PC-9 (cell line): ENCODE measurements at regions not wholly inside any gene's neighbourhood (a gene's known extent, or its start where the extent isn't known, plus 50 kb on each side); places are given as distances from the start of the nearest gene placed in this dataset.

Experiments used
- EZH2 ChIP-seq: fragments of 200-600 bp; sonication (generic); IDR thresholded peaks from 2 replicates; pipeline ENCODE4 v1.8.0; 2017; ENCODE audit warnings: antibody characterized with exemption, low read depth
- TF ChIP-seq, protein P1 (sequence below): fragments of 200-600 bp; sonication (generic); conservative IDR thresholded peaks from 2 replicates; pipeline ENCODE4 v1.6.1; 2017; ENCODE audit warnings: mixed run types, antibody characterized with exemption, mild to moderate bottlenecking, moderate library complexity

DNA sequence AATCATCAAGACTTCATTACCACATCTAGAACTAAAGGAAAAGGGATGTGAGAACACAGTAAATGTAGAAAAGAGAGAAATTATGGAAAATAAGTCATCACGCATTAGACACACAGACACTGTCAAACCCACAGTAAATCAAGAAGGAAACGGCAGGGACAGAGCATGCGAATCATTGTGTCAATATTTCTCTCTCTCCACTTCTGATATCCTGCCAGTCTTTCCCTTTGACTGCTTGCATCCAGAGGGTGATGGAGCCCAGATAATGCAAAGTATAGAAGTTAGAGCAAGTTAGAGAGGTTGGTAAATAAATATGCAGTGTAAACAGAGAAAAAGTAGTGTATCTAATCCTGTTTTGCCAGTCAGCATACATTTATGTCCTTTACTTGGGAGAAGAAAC is 706.8 kb upstream of the ANO3 start:
- TF ChIP-seq, protein P1, sequence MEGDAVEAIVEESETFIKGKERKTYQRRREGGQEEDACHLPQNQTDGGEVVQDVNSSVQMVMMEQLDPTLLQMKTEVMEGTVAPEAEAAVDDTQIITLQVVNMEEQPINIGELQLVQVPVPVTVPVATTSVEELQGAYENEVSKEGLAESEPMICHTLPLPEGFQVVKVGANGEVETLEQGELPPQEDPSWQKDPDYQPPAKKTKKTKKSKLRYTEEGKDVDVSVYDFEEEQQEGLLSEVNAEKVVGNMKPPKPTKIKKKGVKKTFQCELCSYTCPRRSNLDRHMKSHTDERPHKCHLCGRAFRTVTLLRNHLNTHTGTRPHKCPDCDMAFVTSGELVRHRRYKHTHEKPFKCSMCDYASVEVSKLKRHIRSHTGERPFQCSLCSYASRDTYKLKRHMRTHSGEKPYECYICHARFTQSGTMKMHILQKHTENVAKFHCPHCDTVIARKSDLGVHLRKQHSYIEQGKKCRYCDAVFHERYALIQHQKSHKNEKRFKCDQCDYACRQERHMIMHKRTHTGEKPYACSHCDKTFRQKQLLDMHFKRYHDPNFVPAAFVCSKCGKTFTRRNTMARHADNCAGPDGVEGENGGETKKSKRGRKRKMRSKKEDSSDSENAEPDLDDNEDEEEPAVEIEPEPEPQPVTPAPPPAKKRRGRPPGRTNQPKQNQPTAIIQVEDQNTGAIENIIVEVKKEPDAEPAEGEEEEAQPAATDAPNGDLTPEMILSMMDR, result no peak
- no peak for TF ChIP-seq EZH2
